NT2/D1 (cell line): ENCODE measurements at regions not wholly inside any gene's neighbourhood (a gene's known extent, or its start where the extent isn't known, plus 50 kb on each side); places are given as distances from the start of the nearest gene placed in this dataset.

Experiments used
- SUZ12 ChIP-seq: IDR thresholded peaks from 2 replicates; pipeline ENCODE4 v1.6.1; 2011; ENCODE audit not compliant: insufficient read length, insufficient read depth; ENCODE audit errors: extremely low read depth
- YY1 ChIP-seq: IDR thresholded peaks from 2 replicates; pipeline ENCODE4 v1.6.1; 2011; ENCODE audit not compliant: insufficient read length, insufficient read depth
- ZNF274 ChIP-seq: IDR thresholded peaks from 2 replicates; pipeline ENCODE4 v1.6.1; 2011; ENCODE audit warnings: mild to moderate bottlenecking, low read depth, low read length

DNA sequence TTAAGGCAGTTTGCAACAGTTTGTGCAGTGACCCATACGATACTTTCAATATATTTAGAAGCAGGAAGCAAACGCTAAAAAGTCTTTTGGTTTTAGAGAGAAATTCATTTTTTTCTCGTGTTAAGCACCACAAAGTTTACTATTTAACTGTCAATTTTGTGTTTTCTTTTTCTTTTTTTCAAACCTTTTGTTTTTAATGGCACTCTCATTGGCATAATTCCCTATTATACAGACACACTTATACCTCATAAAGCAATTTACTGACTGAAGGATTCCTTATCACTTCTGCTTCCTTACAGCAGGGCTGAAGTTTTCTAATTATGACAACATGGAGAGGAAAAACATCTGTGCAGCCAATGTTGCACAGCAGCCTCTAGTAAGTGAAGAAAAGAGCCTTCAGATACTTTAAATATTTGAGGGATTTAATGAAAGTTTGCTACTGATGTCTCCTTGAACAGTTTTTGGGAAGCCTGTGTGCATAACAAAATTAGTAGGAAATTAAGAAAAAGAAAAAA lies 2191.2 kb downstream of the LRRC4C start:
- no peak for TF ChIP-seq YY1
- no peak for TF ChIP-seq SUZ12
- no peak for TF ChIP-seq ZNF274
